GM23338 (cell line): ENCODE measurements at regions not wholly inside any gene's neighbourhood (a gene's known extent, or its start where the extent isn't known, plus 50 kb on each side); places are given as distances from the start of the nearest gene placed in this dataset.

Source experiments
- ATAC-seq: fragments of 200-7000 bp; cut with Tn5 transposase; 3 replicates; pipeline ENCODE4 v1.9.1; 2020
- DNase-seq: peaks from one replicate; pipeline ENCODE4 v3.0.0-alpha.2; 2015; ENCODE audit warnings: low spot score
- H2AFZ ChIP-seq: fragments of 200-600 bp; sonication (generic); 2 replicates; pipeline ENCODE4 v1.8.0; 2016; ENCODE audit warnings: antibody characterized with exemption, mild to moderate bottlenecking, moderate library complexity
- H3F3A ChIP-seq: fragments of 200-600 bp; sonication (generic); replicated peaks from 2 replicates; pipeline ENCODE4 v1.8.0; 2017; ENCODE audit warnings: antibody characterized with exemption, mixed run types, low read depth
- H3K27ac ChIP-seq: fragments of 200-600 bp; sonication (generic); 2 replicates; pipeline ENCODE4 v1.6.1; 2016; ENCODE audit warnings: low read depth
- H3K27me3 ChIP-seq: fragments of 200-600 bp; sonication (generic); 2 replicates; pipeline ENCODE4 v1.8.0; 2016; ENCODE audit warnings: mild to moderate bottlenecking, mixed run types, moderate library complexity; ENCODE audit not compliant: insufficient read depth
- H3K36me3 ChIP-seq: fragments of 200-600 bp; sonication (generic); 2 replicates; pipeline ENCODE4 v1.8.0; 2016; ENCODE audit warnings: mild to moderate bottlenecking; ENCODE audit not compliant: insufficient read depth
- H3K4me1 ChIP-seq: fragments of 200-600 bp; sonication (generic); 2 replicates; pipeline ENCODE4 v1.8.0; 2016; ENCODE audit warnings: mild to moderate bottlenecking, moderate library complexity; ENCODE audit not compliant: insufficient read depth
- H3K4me2 ChIP-seq: fragments of 200-600 bp; sonication (generic); 2 replicates; pipeline ENCODE4 v1.7.1; 2017; ENCODE audit warnings: mixed run types
- H3K4me3 ChIP-seq: fragments of 200-600 bp; sonication (generic); 2 replicates; pipeline ENCODE4 v1.6.1; 2016; ENCODE audit warnings: mixed run types
- H3K79me2 ChIP-seq: fragments of 200-600 bp; sonication (generic); replicated peaks from 2 replicates; pipeline ENCODE4 v1.8.0; 2017; ENCODE audit warnings: mild to moderate bottlenecking; ENCODE audit not compliant: insufficient read depth
- H3K9me2 ChIP-seq: fragments of 200-600 bp; sonication (generic); 2 replicates; pipeline ENCODE4 v1.8.0; 2017; ENCODE audit not compliant: insufficient read depth
- H4K20me1 ChIP-seq: fragments of 200-600 bp; sonication (generic); replicated peaks from 2 replicates; pipeline ENCODE4 v1.8.0; 2017; ENCODE audit warnings: mild to moderate bottlenecking; ENCODE audit not compliant: insufficient read depth
- H3K27ac Mint-ChIP-seq: 2 replicates; pipeline ENCODE4 v1.8.0; 2020; ENCODE audit warnings: inconsistent platforms, mild to moderate bottlenecking, moderate library complexity, mixed read lengths
- H3K27me3 Mint-ChIP-seq: 3 replicates; pipeline ENCODE4 v1.8.0; 2022; ENCODE audit warnings: low read depth, mild to moderate bottlenecking, moderate library complexity, mixed read lengths, inconsistent platforms; ENCODE audit not compliant: insufficient read depth, poor library complexity
- H3K36me3 Mint-ChIP-seq: 3 replicates; pipeline ENCODE4 v1.8.0; 2021; ENCODE audit warnings: low read depth, mild to moderate bottlenecking, inconsistent platforms, moderate library complexity, mixed read lengths
- H3K4me1 Mint-ChIP-seq: 3 replicates; pipeline ENCODE4 v1.8.0; 2020; ENCODE audit warnings: mild to moderate bottlenecking, inconsistent platforms, mixed read lengths
- H3K4me3 Mint-ChIP-seq: 3 replicates; pipeline ENCODE4 v1.8.0; 2021; ENCODE audit warnings: moderate library complexity, mild to moderate bottlenecking, inconsistent platforms, mixed read lengths
- H3K9me3 Mint-ChIP-seq: 3 replicates; pipeline ENCODE4 v1.8.0; 2020; ENCODE audit warnings: moderate library complexity, mild to moderate bottlenecking, inconsistent platforms, mixed read lengths
- EZH2 ChIP-seq: fragments of 200-600 bp; sonication (generic); IDR thresholded peaks from one replicate; pipeline ENCODE4 v1.8.0; 2017; ENCODE audit warnings: antibody characterized with exemption, mild to moderate bottlenecking, low read depth; ENCODE audit not compliant: unreplicated experiment
- NANOG ChIP-seq: IDR thresholded peaks from 2 replicates; pipeline ENCODE4 v1.6.1; 2016; ENCODE audit warnings: antibody characterized with exemption, borderline replicate concordance
- POLR2AphosphoS5 ChIP-seq: IDR thresholded peaks from 2 replicates; pipeline ENCODE4 v1.6.1; 2016; ENCODE audit warnings: antibody characterized with exemption, low read depth
- STAT1 ChIP-seq: IDR thresholded peaks from one replicate; pipeline ENCODE4 v1.6.1; 2016; ENCODE audit warnings: antibody characterized with exemption; ENCODE audit not compliant: unreplicated experiment
- ZNF331 ChIP-seq: fragments of 250-450 bp; sonication (Bioruptor Pico); IDR thresholded peaks from 2 replicates; pipeline ENCODE4 v1.5.0; 2020; ENCODE audit warnings: low read depth, mild to moderate bottlenecking, moderate library complexity
- TF ChIP-seq, protein P1 (sequence below): IDR thresholded peaks from 2 replicates; pipeline ENCODE4 v1.6.1; 2016; ENCODE audit warnings: antibody characterized with exemption
- TF ChIP-seq, protein P2 (sequence below): fragments of 250-450 bp; sonication (Bioruptor Pico); IDR thresholded peaks from 2 replicates; pipeline ENCODE4 v1.5.0; 2020; ENCODE audit warnings: mild to moderate bottlenecking, moderate library complexity
- TF ChIP-seq, protein P3 (sequence below): IDR thresholded peaks from one replicate; pipeline ENCODE4 v1.6.1; 2018; ENCODE audit warnings: antibody characterized with exemption; ENCODE audit not compliant: unreplicated experiment

DNA sequence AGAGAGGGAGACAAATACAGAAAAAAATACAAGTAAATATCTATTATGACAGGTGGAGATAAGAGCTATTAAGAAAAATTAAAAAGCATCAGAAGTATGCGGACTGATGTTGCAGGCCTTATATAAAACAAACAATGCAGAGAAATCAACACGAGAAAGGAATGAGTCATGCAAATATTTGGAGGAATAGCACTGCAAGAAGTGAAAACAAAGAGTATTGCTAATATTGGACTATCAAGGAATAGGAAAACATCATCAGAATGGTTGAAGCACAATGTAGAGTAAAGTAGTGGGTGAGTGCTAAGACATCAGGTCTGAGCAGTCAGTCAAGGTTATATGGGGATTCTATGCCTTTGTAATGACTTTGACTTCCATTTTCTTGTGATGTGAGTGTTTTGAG is 657.5 kb upstream of the GJE1 start:
- H3K27ac ChIP-seq, result no peak overlapping the region
- H2AFZ ChIP-seq, result no peak overlapping the region
- Mint-ChIP-seq H3K27me3 (no peaks in the 10 kb centered on the region), H3K4me1 (peaks cover 10% of the 10 kb centered on the region), H3K27ac (no peak overlapping the region), H3K4me3 (no peak overlapping the region), H3K36me3 (peaks cover 48% of the 10 kb centered on the region), H3K9me3 (peaks cover 38% of the 10 kb centered on the region)
- H4K20me1 ChIP-seq, result no peaks in the 10 kb centered on the region
- no peak overlapping the region for H3K4me2 ChIP-seq
- H3K79me2 ChIP-seq, result no peaks in the 10 kb centered on the region
- H3K4me3 ChIP-seq, result no peak overlapping the region
- ATAC-seq (no peak), DNase-seq (no peak)
- TF ChIP-seq, protein P1, sequence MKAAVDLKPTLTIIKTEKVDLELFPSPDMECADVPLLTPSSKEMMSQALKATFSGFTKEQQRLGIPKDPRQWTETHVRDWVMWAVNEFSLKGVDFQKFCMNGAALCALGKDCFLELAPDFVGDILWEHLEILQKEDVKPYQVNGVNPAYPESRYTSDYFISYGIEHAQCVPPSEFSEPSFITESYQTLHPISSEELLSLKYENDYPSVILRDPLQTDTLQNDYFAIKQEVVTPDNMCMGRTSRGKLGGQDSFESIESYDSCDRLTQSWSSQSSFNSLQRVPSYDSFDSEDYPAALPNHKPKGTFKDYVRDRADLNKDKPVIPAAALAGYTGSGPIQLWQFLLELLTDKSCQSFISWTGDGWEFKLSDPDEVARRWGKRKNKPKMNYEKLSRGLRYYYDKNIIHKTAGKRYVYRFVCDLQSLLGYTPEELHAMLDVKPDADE, result no peak
- TF ChIP-seq EZH2, result no peak
- TF ChIP-seq, protein P2, sequence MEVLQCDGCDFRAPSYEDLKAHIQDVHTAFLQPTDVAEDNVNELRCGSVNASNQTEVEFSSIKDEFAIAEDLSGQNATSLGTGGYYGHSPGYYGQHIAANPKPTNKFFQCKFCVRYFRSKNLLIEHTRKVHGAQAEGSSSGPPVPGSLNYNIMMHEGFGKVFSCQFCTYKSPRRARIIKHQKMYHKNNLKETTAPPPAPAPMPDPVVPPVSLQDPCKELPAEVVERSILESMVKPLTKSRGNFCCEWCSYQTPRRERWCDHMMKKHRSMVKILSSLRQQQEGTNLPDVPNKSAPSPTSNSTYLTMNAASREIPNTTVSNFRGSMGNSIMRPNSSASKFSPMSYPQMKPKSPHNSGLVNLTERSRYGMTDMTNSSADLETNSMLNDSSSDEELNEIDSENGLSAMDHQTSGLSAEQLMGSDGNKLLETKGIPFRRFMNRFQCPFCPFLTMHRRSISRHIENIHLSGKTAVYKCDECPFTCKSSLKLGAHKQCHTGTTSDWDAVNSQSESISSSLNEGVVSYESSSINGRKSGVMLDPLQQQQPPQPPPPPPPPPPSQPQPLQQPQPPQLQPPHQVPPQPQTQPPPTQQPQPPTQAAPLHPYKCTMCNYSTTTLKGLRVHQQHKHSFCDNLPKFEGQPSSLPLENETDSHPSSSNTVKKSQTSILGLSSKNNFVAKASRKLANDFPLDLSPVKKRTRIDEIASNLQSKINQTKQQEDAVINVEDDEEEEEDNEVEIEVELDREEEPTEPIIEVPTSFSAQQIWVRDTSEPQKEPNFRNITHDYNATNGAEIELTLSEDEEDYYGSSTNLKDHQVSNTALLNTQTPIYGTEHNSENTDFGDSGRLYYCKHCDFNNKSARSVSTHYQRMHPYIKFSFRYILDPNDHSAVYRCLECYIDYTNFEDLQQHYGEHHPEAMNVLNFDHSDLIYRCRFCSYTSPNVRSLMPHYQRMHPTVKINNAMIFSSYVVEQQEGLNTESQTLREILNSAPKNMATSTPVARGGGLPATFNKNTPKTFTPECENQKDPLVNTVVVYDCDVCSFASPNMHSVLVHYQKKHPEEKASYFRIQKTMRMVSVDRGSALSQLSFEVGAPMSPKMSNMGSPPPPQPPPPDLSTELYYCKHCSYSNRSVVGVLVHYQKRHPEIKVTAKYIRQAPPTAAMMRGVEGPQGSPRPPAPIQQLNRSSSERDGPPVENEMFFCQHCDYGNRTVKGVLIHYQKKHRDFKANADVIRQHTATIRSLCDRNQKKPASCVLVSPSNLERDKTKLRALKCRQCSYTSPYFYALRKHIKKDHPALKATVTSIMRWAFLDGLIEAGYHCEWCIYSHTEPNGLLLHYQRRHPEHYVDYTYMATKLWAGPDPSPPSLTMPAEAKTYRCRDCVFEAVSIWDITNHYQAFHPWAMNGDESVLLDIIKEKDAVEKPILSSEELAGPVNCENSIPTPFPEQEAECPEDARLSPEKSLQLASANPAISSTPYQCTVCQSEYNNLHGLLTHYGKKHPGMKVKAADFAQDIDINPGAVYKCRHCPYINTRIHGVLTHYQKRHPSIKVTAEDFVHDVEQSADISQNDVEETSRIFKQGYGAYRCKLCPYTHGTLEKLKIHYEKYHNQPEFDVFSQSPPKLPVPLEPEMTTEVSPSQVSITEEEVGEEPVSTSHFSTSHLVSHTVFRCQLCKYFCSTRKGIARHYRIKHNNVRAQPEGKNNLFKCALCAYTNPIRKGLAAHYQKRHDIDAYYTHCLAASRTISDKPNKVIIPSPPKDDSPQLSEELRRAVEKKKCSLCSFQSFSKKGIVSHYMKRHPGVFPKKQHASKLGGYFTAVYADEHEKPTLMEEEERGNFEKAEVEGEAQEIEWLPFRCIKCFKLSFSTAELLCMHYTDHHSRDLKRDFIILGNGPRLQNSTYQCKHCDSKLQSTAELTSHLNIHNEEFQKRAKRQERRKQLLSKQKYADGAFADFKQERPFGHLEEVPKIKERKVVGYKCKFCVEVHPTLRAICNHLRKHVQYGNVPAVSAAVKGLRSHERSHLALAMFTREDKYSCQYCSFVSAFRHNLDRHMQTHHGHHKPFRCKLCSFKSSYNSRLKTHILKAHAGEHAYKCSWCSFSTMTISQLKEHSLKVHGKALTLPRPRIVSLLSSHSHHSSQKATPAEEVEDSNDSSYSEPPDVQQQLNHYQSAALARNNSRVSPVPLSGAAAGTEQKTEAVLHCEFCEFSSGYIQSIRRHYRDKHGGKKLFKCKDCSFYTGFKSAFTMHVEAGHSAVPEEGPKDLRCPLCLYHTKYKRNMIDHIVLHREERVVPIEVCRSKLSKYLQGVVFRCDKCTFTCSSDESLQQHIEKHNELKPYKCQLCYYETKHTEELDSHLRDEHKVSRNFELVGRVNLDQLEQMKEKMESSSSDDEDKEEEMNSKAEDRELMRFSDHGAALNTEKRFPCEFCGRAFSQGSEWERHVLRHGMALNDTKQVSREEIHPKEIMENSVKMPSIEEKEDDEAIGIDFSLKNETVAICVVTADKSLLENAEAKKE (CRISPR knock-in tag), result no peak
- no peak for TF ChIP-seq ZNF331 (CRISPR knock-in tag)
- TF ChIP-seq STAT1, result no peak
- TF ChIP-seq POLR2AphosphoS5, result no peak
- no peak for TF ChIP-seq NANOG
- TF ChIP-seq, protein P3, sequence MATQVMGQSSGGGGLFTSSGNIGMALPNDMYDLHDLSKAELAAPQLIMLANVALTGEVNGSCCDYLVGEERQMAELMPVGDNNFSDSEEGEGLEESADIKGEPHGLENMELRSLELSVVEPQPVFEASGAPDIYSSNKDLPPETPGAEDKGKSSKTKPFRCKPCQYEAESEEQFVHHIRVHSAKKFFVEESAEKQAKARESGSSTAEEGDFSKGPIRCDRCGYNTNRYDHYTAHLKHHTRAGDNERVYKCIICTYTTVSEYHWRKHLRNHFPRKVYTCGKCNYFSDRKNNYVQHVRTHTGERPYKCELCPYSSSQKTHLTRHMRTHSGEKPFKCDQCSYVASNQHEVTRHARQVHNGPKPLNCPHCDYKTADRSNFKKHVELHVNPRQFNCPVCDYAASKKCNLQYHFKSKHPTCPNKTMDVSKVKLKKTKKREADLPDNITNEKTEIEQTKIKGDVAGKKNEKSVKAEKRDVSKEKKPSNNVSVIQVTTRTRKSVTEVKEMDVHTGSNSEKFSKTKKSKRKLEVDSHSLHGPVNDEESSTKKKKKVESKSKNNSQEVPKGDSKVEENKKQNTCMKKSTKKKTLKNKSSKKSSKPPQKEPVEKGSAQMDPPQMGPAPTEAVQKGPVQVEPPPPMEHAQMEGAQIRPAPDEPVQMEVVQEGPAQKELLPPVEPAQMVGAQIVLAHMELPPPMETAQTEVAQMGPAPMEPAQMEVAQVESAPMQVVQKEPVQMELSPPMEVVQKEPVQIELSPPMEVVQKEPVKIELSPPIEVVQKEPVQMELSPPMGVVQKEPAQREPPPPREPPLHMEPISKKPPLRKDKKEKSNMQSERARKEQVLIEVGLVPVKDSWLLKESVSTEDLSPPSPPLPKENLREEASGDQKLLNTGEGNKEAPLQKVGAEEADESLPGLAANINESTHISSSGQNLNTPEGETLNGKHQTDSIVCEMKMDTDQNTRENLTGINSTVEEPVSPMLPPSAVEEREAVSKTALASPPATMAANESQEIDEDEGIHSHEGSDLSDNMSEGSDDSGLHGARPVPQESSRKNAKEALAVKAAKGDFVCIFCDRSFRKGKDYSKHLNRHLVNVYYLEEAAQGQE, result no peak
- peaks cover 7% of the 10 kb centered on the region; the same call in 1 of the 2 replicates for H3K9me2 ChIP-seq
- no peaks in the 10 kb centered on the region for H3F3A ChIP-seq
- H3K36me3 ChIP-seq, result peaks cover 7% of the 10 kb centered on the region; the same call in 1 of the 2 replicates
- peaks cover 4% of the 10 kb centered on the region; the same call in 1 of the 2 replicates for H3K4me1 ChIP-seq
- H3K27me3 ChIP-seq, result no peaks in the 10 kb centered on the region
